Thyroid gland (tissue), 4 donors: ENCODE measurements at regions not wholly inside any gene's neighbourhood (a gene's known extent, or its start where the extent isn't known, plus 50 kb on each side); places are given as distances from the start of the nearest gene placed in this dataset.

Experiments
- DNase-seq, 2 donors: peaks; one replicate each; pipeline ENCODE4 v3.0.0-alpha.2; 2019
- H3K27ac ChIP-seq, 3 donors: fragments of 200-600 bp; sonication (generic); 1 replicate in 2 of 3; 2 replicates in 1 of 3; pipeline ENCODE4 v1.5.1; 2016 to 2019; ENCODE audit warnings: mild to moderate bottlenecking in 1 of 3, moderate library complexity in 1 of 3
- H3K27me3 ChIP-seq: fragments of 200-600 bp; sonication (generic); one replicate; pipeline ENCODE4 v1.5.1; 2019
- H3K36me3 ChIP-seq, 2 donors: fragments of 200-600 bp; sonication (generic); one replicate each; pipeline ENCODE4 v1.5.1; 2016 to 2019
- H3K4me1 ChIP-seq, 2 donors: fragments of 200-600 bp; sonication (generic); one replicate each; pipeline ENCODE4 v1.5.1; 2017 to 2019
- H3K4me3 ChIP-seq, 3 donors: fragments of 200-600 bp; sonication (generic); replicated peaks in 1 of 3; 1 replicate in 2 of 3; 2 replicates in 1 of 3; pipeline ENCODE4 v1.5.1; 2016; ENCODE audit warnings: mild to moderate bottlenecking in 1 of 3
- H3K9me3 ChIP-seq: fragments of 200-600 bp; sonication (generic); one replicate; pipeline ENCODE4 v1.5.1; 2017
- POLR2A ChIP-seq, 2 donors: fragments of 450-650 bp; IDR thresholded peaks; one replicate each; pipeline ENCODE4 v1.6.1; 2017; ENCODE audit warnings: antibody characterized with exemption in 2 of 2, mild to moderate bottlenecking in 2 of 2, moderate library complexity in 1 of 2
- WGBS, 2 donors: methylation state at CpG; one replicate each; pipeline ENCODE4 v1.1.5; 2017; 5-methylcytosine and 5-hydroxymethylcytosine counted together
- intact Hi-C: fragments of 100-400 bp; cut with DNase I; formaldehyde crosslinking; loops from one replicate; pipeline ENCODE4 v1.15.1; 2023
- TF ChIP-seq, protein P1 (sequence below), 6 experiments: fragments of 200-600 bp in 3 of 6; fragments of 450-650 bp in 3 of 6; sonication (generic) in 3 of 6; IDR thresholded peaks; one replicate each; pipeline ENCODE4 v1.5.1; 2016 to 2019; ENCODE audit warnings: antibody characterized with exemption in 6 of 6, mild to moderate bottlenecking in 2 of 6, inconsistent platforms in 1 of 6, moderate library complexity in 1 of 6

DNA sequence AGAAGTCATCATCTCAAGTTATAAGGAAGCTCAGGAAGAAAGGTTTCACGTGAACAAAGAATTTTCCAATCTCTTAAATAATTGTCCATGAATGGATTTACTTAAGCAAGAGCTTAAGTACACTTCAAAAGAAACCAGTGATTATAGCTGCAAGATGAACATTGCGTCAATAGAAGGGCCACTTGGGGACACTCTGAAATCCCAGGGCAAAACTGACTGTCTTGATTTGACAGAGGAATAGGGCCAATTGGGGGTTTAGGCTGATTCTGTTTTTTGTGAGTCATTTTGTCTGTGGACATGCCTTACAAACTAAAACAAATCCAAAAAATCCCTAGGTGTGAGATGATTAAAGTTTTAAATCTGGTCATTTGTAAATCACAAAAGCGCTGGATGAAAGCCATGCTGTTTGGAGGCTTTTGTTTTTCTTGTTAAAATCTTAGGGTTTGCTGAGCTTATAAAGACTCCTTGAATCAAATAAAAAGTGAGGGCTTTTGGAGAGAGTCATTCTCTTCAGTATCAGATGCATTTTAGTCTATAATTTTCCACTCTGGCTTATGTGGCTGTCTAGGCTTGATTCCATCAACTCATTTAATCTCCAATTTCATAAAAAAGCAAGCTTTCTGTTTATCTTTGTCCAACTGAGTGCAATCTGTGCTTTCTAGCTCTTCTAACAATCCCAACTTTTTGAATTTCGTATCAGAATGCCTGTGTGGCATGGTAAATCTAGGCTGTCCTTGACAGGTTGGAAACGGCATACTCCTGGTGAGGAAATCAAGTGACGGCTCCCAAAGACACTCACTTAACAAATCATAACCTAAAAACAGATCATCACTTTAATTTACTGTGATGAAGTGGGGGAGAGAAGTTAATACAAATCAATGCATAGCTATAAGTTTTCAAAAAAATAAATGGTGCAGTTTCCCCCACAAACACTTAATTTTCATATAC lies 98.2 kb upstream of the SOX9 start:
- Histone ChIP-seq H3K27ac (peak overlapping the region; percentile 50 to 86 (median 76)), H3K9me3 (no peaks in the 10 kb centered on the region), H3K36me3 (no peaks in the 10 kb centered on the region), H3K27me3 (no peaks in the 10 kb centered on the region), H3K4me1 (peaks cover 8 to 16% of the 10 kb centered on the region in 2 donors), H3K4me3 (no peak overlapping the region)
- WGBS, 2 donors, result 27 to 34% methylated on average over 6 of the region's 6 CpGs
- peak; percentile 45 to 54 for DNase-seq
- TF ChIP-seq, protein P1, sequence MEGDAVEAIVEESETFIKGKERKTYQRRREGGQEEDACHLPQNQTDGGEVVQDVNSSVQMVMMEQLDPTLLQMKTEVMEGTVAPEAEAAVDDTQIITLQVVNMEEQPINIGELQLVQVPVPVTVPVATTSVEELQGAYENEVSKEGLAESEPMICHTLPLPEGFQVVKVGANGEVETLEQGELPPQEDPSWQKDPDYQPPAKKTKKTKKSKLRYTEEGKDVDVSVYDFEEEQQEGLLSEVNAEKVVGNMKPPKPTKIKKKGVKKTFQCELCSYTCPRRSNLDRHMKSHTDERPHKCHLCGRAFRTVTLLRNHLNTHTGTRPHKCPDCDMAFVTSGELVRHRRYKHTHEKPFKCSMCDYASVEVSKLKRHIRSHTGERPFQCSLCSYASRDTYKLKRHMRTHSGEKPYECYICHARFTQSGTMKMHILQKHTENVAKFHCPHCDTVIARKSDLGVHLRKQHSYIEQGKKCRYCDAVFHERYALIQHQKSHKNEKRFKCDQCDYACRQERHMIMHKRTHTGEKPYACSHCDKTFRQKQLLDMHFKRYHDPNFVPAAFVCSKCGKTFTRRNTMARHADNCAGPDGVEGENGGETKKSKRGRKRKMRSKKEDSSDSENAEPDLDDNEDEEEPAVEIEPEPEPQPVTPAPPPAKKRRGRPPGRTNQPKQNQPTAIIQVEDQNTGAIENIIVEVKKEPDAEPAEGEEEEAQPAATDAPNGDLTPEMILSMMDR (IDR thresholded peaks at IDR 0.05), result no peak
- TF ChIP-seq POLR2A (IDR thresholded peaks at IDR 0.05), result peak in 1 of 2 donors; percentile 23
- intact Hi-C loops, result no loop called here

DNA sequence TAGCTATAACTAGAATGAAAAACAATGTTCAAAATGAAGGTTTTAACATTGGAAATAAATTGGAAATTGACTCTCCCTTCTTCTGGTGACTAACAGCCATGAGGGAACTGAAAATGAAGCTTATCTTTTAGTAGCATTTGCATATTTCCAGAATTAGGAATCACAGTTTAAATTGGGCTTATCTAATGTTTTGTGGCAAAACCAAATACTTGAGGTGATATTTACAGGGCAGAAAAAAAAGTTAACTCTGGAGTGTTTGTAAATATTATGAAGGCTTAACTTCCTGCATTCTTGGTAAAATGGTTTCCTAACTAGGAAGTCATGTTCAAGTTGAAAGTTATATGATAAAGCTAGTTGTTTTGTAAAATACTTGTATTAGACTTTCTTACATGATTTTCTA lies 96.4 kb upstream of the SOX9 start:
- no peak for DNase-seq
- Histone ChIP-seq H3K36me3 (no peaks in the 10 kb centered on the region), H3K27ac (no peak overlapping the region), H3K27me3 (no peaks in the 10 kb centered on the region), H3K4me1 (peaks cover 8 to 18% of the 10 kb centered on the region in 2 donors), H3K9me3 (no peaks in the 10 kb centered on the region), H3K4me3 (no peak overlapping the region)
- intact Hi-C loops, result no loop called here
- TF ChIP-seq POLR2A (IDR thresholded peaks at IDR 0.05), result no peak
- TF ChIP-seq, protein P1 (IDR thresholded peaks at IDR 0.05), result no peak

DNA sequence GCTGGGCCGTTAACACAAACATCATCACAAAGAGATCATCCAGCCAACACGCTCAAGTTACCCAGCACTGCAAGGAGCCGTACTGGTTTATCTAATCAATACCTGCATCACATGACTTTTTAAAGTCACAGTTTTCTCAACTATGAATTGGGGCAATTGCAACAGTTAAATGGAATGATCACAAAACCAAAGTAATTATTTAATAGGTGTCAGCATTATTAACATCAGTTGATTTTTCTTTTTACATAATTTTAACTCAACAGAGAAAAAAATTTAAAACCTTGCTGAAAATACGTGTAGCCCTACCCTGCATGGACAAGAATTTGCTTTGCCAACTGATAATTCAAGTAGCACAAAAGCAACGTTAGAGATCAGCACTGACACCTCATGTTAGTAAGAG lies 95.7 kb upstream of the SOX9 start:
- TF ChIP-seq, protein P1 (IDR thresholded peaks at IDR 0.05), result no peak
- TF ChIP-seq POLR2A (IDR thresholded peaks at IDR 0.05), result no peak
- H3K4me3 ChIP-seq, result no peak overlapping the region
- no peaks in the 10 kb centered on the region for H3K36me3 ChIP-seq
- intact Hi-C loops, result no loop called here
- DNase-seq, result no peak
- no peak overlapping the region for H3K27ac ChIP-seq
- WGBS, 2 donors, result 58 to 62% methylated on average over 5 of the region's 5 CpGs
- H3K4me1 ChIP-seq, result peaks cover 12 to 25% of the 10 kb centered on the region in 2 donors
- no peaks in the 10 kb centered on the region for H3K9me3 ChIP-seq
- H3K27me3 ChIP-seq, result no peaks in the 10 kb centered on the region

DNA sequence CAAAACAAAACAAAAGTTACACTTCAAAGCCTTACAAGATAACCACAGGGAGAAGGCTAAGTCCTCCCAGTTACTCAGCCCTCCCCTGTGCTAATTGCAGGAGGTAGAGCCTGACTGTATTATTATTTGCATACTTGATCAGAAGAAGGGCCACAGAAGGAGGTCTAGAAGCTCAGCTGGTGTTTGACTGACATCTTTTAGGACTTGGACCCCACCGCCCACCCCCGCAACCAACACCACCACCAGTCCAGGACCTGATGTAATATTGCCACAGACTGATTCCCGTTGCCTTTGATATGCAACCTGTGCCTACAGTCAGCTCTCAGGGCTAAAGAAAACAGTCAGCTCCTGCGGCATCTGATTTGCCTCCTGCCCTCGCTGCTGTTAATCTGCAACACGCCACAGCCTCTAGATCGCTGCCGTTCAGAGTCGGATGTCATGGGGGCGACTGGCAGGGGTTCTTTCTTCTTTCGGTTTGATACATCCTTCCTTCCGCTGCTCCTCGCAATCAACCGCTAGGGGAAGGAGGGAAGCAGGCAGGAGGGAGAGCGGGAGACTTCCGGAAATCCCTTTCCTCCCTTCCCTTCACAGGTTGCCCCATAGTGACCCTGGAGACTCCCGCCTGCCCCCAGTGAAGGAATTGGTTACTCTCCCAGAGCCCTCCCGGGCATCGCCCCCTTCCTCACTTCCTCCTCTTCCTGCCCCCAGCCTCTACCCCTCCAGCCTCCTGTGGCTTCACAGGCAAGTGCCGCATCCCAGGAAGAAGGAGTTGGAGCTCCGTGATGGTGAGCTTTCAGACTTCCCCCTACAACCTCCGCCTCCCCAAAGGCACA lies 90.5 kb upstream of the SOX9 start:
- intact Hi-C loops, result loop anchor here (10.0 kb wide), 1 partner anchor 55 kb away; no protein-coding TSS in a partner anchor
- peak; percentile 36 to 57 for DNase-seq

More for the DNA sequence above, 90.5 kb upstream of the SOX9 start:
- no peaks in the 10 kb centered on the region for H3K27me3 ChIP-seq
- 3 to 5% methylated on average over 22 of the region's 22 CpGs for WGBS, 2 donors
- peaks cover 5 to 9% of the 10 kb centered on the region in 2 donors for H3K4me1 ChIP-seq
- peak overlapping the region in 2 of 3 donors; percentile 11 to 27 for H3K4me3 ChIP-seq
- H3K27ac ChIP-seq, result peak overlapping the region in 1 of 3 donors; percentile 16
- H3K36me3 ChIP-seq, result no peaks in the 10 kb centered on the region
- TF ChIP-seq POLR2A (IDR thresholded peaks at IDR 0.05), result peak in 1 of 2 donors; percentile 39
- TF ChIP-seq, protein P1 (IDR thresholded peaks at IDR 0.05), result peak in 5 of 6 experiments; percentile 10 to 52 (median 51)
- H3K9me3 ChIP-seq, result no peaks in the 10 kb centered on the region
